Fibroblast of lung (primary cell): ENCODE measurements at regions not wholly inside any gene's neighbourhood (a gene's known extent, or its start where the extent isn't known, plus 50 kb on each side); places are given as distances from the start of the nearest gene placed in this dataset.

ENCODE experiments used
- EZH2 ChIP-seq: IDR thresholded peaks from 2 replicates; pipeline ENCODE4 v1.5.1; 2012; ENCODE audit warnings: low read length, control low read depth, mild to moderate bottlenecking; ENCODE audit errors: missing control alignments
- TF ChIP-seq, protein P1 (sequence below), 2 donors: IDR thresholded peaks in 1 of 2; conservative IDR thresholded peaks in 1 of 2; 1 replicate in 1 of 2; 2 replicates in 1 of 2; pipeline ENCODE4 v1.5.1; 2011 to 2012; ENCODE audit warnings: low read length in 2 of 2, control low read depth in 1 of 2, inconsistent platforms in 1 of 2, low read depth in 1 of 2, mild to moderate bottlenecking in 1 of 2

GRCh38 chr2:213213186-213213585 is 61.8 kb upstream of the IKZF2 start:
- TF ChIP-seq, protein P1, sequence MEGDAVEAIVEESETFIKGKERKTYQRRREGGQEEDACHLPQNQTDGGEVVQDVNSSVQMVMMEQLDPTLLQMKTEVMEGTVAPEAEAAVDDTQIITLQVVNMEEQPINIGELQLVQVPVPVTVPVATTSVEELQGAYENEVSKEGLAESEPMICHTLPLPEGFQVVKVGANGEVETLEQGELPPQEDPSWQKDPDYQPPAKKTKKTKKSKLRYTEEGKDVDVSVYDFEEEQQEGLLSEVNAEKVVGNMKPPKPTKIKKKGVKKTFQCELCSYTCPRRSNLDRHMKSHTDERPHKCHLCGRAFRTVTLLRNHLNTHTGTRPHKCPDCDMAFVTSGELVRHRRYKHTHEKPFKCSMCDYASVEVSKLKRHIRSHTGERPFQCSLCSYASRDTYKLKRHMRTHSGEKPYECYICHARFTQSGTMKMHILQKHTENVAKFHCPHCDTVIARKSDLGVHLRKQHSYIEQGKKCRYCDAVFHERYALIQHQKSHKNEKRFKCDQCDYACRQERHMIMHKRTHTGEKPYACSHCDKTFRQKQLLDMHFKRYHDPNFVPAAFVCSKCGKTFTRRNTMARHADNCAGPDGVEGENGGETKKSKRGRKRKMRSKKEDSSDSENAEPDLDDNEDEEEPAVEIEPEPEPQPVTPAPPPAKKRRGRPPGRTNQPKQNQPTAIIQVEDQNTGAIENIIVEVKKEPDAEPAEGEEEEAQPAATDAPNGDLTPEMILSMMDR (conservative IDR thresholded peaks at IDR 0.05 in 1 of 2, IDR thresholded peaks at IDR 0.05 in 1 of 2; ENCODE audit: low read depth in 1 of 2, low read length in 2 of 2), result no peak
- no peak for TF ChIP-seq EZH2
